ENCODE measurements at regions not wholly inside any gene's neighbourhood (a gene's known extent, or its start where the extent isn't known, plus 50 kb on each side); places are given as distances from the start of the nearest gene placed in this dataset.

- no peak for TF ChIP-seq ZNF274 (IDR thresholded peaks at IDR 0.05; ENCODE audit: low read depth, low read length)
- no peak overlapping the region for H3K4me3 ChIP-seq (ENCODE audit: low read length)
Measured at GRCh38 chr2:215750763-215751162, 262.6 kb downstream of the MREG start.

GRCh38 chr2:215749092-215749957 is 264.0 kb downstream of the MREG start:
- no peak overlapping the region for H3K4me3 ChIP-seq (ENCODE audit: low read length)
- TF ChIP-seq ZNF274 (IDR thresholded peaks at IDR 0.05; ENCODE audit: low read depth, low read length): no peak

- no peak for TF ChIP-seq ZNF274 (IDR thresholded peaks at IDR 0.05; ENCODE audit: low read depth, low read length)
- no peak overlapping the region for H3K4me3 ChIP-seq (ENCODE audit: low read length)
Measured at GRCh38 chr2:215748446-215748845, 264.9 kb downstream of the MREG start.

- no peak for TF ChIP-seq ZNF274 (IDR thresholded peaks at IDR 0.05; ENCODE audit: low read depth, low read length)
- H3K4me3 ChIP-seq (ENCODE audit: low read length): no peak overlapping the region
Measured at GRCh38 chr2:215746887-215747615, 266.3 kb downstream of the MREG start.

GRCh38 chr2:215746226-215746886 is 267.0 kb downstream of the MREG start:
- H3K4me3 ChIP-seq (ENCODE audit: low read length): no peak overlapping the region
- no peak for TF ChIP-seq ZNF274 (IDR thresholded peaks at IDR 0.05; ENCODE audit: low read depth, low read length)

- no peak overlapping the region for H3K4me3 ChIP-seq (ENCODE audit: low read length)
- no peak for TF ChIP-seq ZNF274 (IDR thresholded peaks at IDR 0.05; ENCODE audit: low read depth, low read length)
Measured at GRCh38 chr2:215745331-215745730, 268.0 kb downstream of the MREG start.

GRCh38 chr2:215744514-215744913 is 268.8 kb downstream of the MREG start:
- TF ChIP-seq ZNF274 (IDR thresholded peaks at IDR 0.05; ENCODE audit: low read depth, low read length): no peak
- H3K4me3 ChIP-seq (ENCODE audit: low read length): no peak overlapping the region

GRCh38 chr2:215743066-215743465 is 270.3 kb downstream of the MREG start:
- no peak for TF ChIP-seq ZNF274 (IDR thresholded peaks at IDR 0.05; ENCODE audit: low read depth, low read length)

GRCh38 chr2:215742021-215742420 is 271.3 kb downstream of the MREG start:
- H3K4me3 ChIP-seq (ENCODE audit: low read length): no peak overlapping the region
- no peak for TF ChIP-seq ZNF274 (IDR thresholded peaks at IDR 0.05; ENCODE audit: low read depth, low read length)

More at GRCh38 chr2:215743066-215743465, 270.3 kb downstream of the MREG start:
- H3K4me3 ChIP-seq (ENCODE audit: low read length): no peak overlapping the region

GRCh38 chr2:215740071-215740470 is 273.3 kb downstream of the MREG start:
- no peak for TF ChIP-seq ZNF274 (IDR thresholded peaks at IDR 0.05; ENCODE audit: low read depth, low read length)
- no peak overlapping the region for H3K4me3 ChIP-seq (ENCODE audit: low read length)

GRCh38 chr2:215738351-215738750 is 275.0 kb downstream of the MREG start:
- TF ChIP-seq ZNF274 (IDR thresholded peaks at IDR 0.05; ENCODE audit: low read depth, low read length): no peak
- H3K4me3 ChIP-seq (ENCODE audit: low read length): no peak overlapping the region

GRCh38 chr2:215737477-215737876 is 275.9 kb downstream of the MREG start:
- no peak for TF ChIP-seq ZNF274 (IDR thresholded peaks at IDR 0.05; ENCODE audit: low read depth, low read length)
- H3K4me3 ChIP-seq (ENCODE audit: low read length): no peak overlapping the region

- TF ChIP-seq ZNF274 (IDR thresholded peaks at IDR 0.05; ENCODE audit: low read depth, low read length): no peak
Measured at GRCh38 chr2:215736653-215737290, 276.6 kb downstream of the MREG start.

GRCh38 chr2:215731108-215731658 is 282.2 kb downstream of the MREG start:
- no peak for TF ChIP-seq ZNF274 (IDR thresholded peaks at IDR 0.05; ENCODE audit: low read depth, low read length)
- H3K4me3 ChIP-seq (ENCODE audit: low read length): no peak overlapping the region

More at GRCh38 chr2:215736653-215737290, 276.6 kb downstream of the MREG start:
- no peak overlapping the region for H3K4me3 ChIP-seq (ENCODE audit: low read length)
